GM18502 (cell line): ENCODE measurements at regions not wholly inside any gene's neighbourhood (a gene's known extent, or its start where the extent isn't known, plus 50 kb on each side); places are given as distances from the start of the nearest gene placed in this dataset.

ENCODE experiments used
- ATAC-seq: cut with Tn5 transposase; IDR thresholded peaks from one replicate; pipeline ENCODE4 v1.9.1; 2021; ENCODE audit warnings: mild to moderate bottlenecking; ENCODE audit not compliant: unreplicated experiment, poor library complexity

DNA sequence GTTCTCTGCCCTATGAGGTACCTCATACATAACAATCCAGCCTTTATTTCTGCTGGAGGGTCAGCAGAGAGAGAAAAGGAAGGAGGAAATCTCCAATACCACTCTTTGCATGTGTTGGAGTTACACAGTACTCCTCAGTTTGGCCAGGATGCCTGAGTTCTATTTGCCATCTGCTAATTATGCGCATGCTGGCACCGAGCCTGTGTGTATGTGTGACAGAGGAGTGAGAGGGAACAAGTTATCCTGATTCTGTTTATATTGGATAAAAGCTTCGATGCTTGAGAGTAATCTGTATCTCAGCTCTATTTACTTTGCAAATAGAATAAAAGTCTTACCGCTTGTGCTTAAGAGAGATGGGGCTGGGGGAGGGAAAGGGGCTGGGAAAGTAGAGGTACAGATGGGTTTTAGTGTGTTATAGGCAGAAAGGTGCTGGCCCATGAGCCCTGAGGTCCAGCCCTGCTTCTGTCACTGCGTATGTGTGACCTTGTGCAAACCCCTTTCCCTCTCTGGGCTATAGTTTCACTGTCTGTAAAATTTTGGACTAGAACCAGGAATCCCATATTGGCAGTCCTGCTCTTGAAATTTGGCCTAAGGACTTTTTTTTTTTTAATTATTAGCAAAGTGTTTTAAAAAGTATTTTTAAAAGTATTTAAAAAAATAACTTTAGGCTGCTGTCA is 54.5 kb upstream of the PLXNA2 start:
- ATAC-seq, result no peak

DNA sequence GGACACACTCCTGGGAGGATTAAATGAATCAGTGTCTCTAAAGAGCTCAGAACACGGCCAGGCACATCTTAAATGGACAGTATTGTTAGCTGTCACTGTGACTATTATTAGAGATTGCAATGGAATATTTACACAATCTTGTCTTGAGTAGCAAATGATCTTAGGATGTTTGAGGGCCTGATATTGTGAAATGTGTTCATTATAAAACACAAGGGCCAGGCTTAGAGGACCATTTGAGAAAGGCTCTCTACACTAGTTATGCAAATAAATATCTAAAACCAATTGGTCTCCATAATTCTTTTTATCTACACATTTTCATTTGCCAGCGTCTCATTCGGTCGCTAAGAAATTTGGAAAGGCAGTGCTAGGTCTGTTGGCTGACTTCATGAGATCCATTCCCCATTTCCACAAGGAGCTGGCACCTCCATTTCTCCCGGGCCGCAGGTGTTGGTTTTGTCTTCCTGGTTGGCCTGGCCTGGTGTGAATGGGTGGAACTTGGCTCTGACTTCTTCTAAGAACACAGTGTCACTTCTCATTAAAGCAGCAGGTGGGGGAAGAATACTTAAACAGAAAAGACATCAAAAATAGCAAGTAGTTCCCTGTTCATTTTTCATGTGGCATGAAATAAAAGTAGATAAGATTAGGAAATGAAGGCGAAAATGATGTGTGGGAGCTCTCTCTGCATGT is 56.0 kb upstream of the PLXNA2 start:
- no peak for ATAC-seq

DNA sequence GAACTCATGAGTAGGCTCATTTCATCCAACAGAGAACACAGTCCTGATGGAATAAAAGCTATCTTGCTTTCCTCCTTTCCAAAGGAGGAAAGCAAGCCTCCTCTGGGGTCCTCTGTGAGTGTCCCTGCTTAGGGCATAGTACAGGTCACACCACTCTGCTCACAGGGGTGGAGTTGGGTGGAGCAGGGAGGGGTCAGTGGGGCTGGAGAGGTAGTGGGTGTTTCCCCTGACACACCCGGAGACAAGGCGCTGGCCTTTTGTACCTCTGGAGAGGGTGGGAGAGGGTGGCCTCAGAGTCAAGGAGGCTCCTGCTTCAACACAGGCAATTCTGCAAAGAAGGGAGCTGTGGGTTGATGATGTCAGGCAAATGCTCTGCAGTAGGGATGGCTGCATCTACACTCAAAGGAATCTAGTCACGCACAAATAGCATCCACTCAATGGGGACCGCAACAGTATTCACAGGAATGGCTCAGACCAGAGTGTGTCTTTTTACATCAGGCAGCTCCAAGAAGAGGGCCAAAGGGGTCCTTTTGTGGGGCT is 58.6 kb upstream of the PLXNA2 start:
- no peak for ATAC-seq

DNA sequence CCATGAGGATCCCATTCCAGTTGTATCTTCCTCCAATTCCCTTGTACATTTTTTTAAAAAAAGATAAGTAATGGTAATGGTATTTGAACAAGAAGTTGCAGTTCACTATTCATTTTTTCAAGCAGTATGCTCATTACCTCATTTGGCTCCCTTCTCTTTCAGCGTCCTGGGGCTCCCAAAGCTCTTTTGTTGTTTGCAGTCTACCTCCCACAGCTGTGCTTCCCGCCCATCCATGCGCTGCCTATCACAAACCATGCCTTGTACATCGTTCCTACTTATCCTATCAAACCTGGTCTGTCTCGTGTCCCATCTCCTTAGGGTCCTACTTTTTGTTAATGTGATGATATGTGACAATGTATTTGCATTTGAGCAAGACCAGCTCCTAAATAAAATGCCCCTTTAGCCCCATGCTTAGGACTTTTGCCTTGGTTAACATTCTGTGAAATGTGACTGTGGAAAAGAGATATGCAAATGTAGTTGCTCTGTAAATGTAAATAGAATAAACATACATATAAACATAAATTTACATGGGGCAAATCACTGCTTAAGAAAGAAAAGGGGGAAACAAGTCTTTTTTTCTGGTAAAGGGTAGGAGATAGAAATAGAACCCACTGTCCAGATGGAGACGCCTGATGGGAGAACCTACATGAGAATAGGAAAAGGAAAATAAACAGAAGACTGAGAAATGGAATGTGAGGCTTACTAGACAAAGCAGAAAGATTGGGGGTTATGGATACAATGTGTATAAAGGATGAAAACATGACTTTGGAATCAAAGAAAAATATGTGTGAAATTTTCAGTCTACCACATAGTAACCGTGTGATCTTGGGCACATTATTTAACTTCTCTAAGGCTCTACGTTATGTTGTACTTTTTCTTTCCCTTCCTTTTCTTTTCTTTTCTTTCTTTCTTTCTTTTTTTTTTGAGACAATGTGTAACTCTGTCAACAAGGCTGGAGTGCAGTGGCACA is 59.8 kb upstream of the PLXNA2 start:
- ATAC-seq, result no peak

DNA sequence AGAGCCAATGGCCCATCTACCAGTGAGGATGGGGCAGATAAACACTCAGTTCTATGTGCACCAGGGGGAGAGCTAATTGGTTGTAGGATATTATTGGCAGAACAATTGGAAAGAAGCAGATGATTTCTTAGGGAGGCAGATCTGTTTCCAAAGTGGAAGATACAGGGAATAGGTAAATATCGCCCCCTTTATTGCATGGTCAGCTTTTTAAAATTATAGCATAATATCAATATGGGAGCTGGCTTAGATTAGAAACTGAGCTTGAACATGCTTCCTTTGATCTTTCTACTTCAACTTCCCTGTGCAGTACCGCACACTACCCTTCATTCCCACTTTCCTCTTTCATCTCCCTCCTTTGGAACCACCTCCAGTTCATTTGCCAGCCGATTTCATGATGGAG is 64.0 kb upstream of the PLXNA2 start:
- no peak for ATAC-seq

DNA sequence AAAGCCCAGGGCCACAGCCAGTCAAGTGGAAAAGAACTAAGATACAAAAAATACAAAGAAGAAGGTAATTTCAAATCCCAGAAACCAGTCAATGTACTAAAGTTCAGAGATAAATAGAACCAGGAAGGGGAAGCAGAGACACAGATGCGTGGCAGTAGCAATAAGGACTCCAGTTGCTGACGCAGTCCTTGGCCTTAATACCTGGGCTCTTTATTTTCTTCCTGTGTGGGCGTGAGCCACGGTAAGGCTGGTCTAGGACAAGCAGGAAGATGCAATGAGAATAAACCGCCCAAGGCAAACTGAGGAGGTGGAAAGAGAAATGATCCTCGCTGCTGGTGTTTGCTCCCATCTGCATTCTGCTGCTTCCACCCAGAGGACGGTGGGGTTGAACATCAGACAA is 65.6 kb upstream of the PLXNA2 start:
- ATAC-seq, result no peak

DNA sequence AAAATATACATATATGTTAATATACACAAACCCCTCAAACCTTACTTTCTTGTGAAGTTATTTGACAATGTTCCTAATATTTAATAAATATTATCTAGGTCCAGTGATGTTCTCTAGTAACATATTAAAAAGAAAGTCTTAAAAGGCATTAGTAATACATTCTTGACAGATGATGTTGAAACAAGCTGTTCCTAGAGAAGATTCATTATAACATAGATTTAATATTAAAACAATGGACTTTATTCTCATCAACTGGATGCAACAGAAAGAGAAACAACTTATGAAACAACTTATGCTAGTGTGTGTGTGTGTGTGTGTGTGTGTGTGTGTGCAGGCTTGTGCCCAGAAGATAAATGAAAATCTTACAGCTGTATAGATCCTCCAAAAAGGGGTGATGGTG is 68.5 kb upstream of the PLXNA2 start:
- no peak for ATAC-seq

DNA sequence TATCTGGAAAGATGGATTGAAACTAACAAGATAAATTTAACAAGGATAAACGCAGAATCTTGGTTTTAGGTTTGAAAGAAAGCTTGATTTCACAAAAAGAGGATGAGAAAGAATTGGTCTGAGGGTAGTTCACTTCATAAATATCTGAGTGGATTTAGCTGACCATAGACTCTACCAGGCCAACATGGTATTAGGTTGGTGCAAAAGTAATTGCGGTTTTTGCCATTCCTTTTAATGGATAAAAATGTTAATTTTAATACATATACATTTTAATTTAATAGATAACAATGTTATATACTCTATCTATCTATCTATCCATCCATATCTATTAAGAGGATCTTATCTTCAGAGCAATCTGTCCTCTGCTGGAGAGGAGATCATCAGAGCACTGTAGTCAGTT is 70.2 kb upstream of the PLXNA2 start:
- ATAC-seq, result no peak

DNA sequence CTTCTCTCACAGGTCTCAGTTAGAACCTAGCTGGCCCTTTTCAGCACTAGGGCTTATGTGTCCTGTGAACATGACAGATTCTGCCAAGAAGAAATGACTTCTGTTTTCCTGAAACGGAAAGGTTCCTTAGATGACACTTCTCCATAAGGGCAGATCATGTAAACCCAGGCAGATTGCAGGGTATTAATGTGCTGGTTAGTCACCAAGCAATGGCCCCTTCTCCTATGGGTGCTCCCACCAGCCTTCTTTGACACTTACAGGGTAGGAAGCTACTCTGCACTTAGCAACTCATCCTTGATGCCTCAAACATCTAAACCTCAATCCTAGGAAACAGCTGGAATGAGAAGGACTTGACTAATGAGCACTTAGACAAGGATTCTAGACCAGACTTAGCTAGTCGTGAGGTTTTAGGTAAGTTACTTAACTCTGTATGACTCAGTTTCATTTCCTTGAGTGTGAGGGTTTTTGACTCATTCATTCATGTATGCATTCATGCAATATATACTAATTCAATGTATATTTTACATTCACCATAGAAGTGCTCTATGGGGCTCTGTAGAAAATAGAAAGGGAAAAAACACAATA is 74.1 kb upstream of the PLXNA2 start:
- no peak for ATAC-seq

DNA sequence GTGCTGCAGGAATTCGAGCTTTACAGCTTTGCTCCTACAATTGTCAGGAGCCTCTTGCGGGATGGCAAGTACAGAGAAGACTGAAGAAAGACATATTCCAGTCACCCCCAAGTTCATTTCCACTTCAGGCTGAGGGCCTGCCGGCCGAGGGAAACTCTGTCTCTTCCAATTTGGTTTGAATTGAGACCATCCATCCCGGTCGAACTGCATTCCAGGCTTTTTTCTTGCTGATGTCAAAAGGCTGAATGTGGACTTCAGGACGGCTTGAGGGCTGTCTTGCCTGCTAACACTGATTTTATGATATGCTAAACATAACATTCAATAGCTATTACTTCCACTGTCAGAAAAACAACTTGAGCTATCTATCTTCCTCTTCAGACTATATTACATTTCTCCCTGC is 79.8 kb upstream of the PLXNA2 start:
- ATAC-seq, result no peak

DNA sequence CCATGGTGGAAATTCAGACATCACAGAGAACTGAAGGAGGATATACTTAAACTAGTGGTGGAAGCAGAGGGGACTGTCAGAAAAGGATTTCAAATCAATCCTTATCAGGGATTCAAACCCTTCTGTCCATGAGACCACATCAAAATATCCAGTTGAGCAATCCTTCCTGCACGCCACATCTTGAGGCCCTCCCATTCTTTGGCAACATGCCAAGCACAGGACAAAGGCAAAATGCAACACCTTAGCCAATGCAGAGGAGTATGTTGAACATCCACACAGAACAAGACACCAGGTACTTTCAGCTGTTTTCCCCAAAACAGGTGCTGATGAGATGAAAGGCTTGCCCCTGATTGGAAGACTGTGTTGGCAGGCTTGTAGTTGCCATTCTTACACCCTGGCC is 81.8 kb upstream of the PLXNA2 start:
- ATAC-seq, result no peak

DNA sequence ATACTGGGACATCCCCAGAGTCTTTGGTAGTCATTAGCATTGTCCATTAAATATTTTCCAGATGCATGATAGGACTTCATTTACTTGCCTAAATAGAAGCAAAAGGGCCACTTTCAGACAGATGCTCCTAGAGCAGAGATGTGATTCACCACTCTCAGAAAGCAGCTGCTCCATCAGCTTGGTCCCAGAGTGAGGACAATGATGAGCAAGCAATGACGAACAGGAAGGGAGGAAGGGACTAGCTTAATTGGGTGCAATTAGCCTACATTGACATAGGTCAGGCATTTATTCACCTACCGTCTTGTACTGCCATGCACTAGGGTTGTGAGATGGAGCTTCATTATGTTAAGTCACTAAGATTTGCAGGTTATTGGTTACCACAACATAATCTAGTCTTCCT is 85.1 kb upstream of the PLXNA2 start:
- no peak for ATAC-seq

DNA sequence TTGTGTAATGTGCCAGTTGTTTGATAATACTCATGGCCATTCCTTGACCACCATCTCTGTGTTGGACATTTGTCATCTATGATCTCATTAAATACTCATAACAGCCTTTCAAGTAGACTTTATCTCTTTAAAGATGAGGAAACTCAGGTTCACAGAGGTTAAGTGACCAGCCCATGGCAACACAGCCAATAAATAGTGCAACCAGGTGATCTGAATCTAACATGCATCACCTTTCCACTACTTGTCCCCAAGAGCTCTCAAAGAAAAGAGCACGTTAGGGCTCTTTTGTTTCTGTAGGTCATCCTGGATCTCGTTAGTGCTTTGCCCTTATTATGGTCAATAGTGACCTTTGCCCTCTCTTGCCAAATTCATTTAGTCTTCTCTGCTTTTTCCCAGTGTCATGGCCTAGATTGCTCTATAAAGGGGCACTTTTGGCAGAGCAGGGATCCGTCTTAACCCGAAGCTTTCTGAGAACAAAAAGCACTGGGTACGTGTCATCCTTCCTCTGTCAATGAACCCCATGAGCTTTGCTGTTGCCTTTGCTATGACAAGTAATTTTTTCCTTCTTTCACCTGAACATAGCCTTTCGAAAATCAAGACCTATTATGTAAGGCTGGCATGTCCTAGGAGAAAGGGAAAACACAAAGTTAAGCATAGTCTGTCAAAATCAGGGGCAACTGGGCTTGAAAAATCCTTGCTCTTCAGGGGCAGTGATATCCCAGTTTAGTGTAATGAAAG is 88.0 kb upstream of the PLXNA2 start:
- ATAC-seq, result no peak

DNA sequence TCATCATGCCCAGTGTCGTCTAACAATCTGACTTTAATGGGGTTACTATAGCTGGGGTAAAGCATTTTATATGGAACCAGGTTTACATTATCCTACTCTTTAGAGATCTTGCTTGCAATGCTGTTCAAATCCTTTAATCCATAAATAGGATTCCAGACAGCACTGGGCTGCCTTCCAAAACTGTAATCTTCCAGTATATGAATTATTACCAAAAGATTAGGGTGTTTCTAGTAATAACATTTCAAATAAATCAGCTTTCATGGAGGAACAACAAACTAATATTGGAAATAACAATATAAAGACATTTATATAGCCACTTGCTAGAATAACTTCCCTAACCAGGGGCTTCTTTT is 88.6 kb upstream of the PLXNA2 start:
- no peak for ATAC-seq

DNA sequence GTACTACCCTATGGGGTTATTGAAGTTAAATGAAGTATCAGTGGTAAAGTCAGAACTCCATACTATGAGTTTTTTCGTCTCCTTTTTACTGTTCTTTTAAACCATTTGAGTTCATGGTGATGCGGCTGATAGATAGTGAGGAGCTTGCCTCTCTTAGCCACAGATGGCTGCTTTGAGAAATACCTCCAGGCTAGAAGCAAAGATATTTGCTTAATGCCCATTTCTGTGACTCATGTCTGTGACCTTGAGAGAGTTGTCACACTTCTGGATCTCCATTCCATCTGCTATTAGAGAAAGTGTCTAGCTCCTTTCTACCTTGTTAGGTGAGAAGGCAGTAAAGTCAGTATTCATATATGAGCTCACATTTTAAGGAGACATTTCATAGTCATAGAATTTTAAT is 89.5 kb upstream of the PLXNA2 start:
- no peak for ATAC-seq

DNA sequence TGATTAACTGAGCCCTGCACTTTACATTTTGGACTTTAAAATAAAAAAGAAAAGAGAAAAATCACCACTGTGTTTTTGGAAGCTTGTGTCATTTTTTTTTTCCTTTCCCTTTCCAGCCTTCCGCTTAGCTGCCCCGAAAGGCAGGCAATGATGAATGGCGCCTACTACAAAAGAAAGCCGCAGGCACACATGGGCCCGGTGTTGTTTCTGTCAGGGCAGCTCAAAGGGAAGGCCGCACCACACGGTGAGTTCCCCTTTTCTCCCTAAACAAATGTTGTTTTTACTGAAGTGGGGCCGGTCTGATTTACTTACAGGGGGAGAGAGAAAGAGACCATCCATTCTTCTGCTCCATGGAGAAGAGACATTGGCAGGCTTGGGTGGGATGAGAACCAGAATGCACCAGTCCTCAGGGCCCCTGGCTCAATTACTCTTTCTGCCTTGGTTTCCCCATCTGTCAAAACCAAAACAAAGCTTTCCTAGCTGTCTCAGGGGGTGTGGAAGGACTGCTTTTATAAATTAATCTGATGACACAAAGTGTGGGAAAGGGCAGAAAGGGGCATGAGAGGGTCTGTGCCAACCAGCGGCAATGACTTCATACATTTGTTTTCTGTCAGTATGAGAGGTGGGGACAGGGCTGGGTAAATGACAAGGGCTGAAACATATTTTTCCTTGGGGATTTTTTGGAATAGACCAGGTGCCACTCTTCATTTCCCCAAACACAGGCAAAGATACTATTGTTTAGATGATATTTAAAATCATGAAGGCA is 91.4 kb upstream of the PLXNA2 start:
- no peak for ATAC-seq

DNA sequence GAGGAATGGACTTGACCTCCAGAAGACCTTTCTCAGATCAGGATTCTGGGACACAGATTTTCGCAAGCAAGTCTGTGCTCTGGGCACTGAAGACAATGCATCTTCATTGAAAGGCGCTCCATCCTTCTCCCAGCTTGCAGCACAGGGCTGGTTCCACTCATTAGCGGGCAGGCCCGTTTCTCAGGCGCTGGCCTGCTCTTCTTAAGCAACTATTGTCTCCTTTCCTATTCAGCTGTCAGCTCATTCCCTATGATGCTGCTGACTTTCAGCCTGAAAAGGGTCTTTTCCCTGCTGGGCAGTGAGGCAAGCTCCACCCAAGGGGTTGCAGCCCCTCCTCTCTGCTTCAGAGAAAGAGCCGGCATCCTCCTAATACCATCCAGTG is 91.9 kb upstream of the PLXNA2 start:
- ATAC-seq, result no peak

DNA sequence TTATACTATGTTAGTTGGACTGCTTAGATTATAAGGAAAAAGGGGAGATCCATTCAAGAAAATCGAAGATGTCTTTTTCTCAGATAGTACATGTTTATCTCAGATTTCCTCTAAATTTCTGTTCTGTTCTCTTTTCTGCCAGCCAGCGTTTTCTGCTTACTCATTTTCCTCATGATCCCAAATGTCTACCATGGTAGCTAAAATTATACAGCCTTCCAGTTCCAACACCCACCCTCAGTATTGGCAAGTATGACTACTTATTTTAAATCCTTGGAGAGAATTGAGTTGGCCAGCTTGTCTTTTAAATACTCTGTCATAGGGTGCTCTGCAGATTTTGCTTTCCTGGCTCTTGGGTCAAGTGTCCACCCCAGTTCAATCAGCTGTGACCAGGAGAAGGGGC is 95.7 kb upstream of the PLXNA2 start:
- no peak for ATAC-seq

DNA sequence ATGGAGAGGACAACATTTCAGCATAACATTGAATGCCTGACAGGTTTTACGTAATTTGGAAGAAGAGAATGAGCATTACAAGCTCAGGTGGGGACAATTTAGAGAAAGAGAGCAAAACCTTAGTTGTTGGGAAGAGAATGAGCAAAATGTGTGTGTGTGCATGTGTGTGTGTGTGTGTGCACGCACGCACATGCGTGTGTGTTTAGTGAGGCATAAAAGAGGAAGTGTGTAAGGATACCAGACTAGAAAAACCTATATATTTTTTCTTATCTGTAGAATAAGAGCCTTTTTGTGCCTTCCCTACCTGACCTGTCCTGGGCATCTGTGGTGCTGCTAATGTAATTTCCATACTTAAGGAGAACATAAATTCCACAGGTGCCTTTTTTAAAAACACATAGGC is 99.0 kb upstream of the PLXNA2 start:
- no peak for ATAC-seq
